HFFc6 (cell line): ENCODE measurements at regions not wholly inside any gene's neighbourhood (a gene's known extent, or its start where the extent isn't known, plus 50 kb on each side); places are given as distances from the start of the nearest gene placed in this dataset.

Experiments
- DNase-seq: peaks from one replicate; pipeline ENCODE4 v3.0.0-alpha.2; 2018
- H3K27ac Mint-ChIP-seq: 2 replicates; pipeline ENCODE4 v1.8.0; 2020; ENCODE audit warnings: mild to moderate bottlenecking, mixed read lengths
- H3K27me3 Mint-ChIP-seq: 2 replicates; pipeline ENCODE4 v1.8.0; 2021; ENCODE audit warnings: mild to moderate bottlenecking, moderate library complexity, mixed read lengths; ENCODE audit not compliant: insufficient read depth
- H3K36me3 Mint-ChIP-seq: 2 replicates; pipeline ENCODE4 v1.8.0; 2021; ENCODE audit warnings: low read depth, mixed read lengths
- H3K4me1 Mint-ChIP-seq: 2 replicates; pipeline ENCODE4 v1.8.0; 2020; ENCODE audit warnings: low read depth, mixed read lengths
- H3K4me3 Mint-ChIP-seq: 2 replicates; pipeline ENCODE4 v1.8.0; 2020; ENCODE audit warnings: mild to moderate bottlenecking, moderate library complexity, mixed read lengths
- H3K9me3 Mint-ChIP-seq: 2 replicates; pipeline ENCODE4 v1.8.0; 2020; ENCODE audit warnings: mild to moderate bottlenecking, mixed read lengths
- CTCF ChIP-seq: fragments of 200-600 bp; sonication (generic); IDR thresholded peaks from 2 replicates; pipeline ENCODE4 v1.5.0; 2021; ENCODE audit warnings: antibody characterized with exemption, mild to moderate bottlenecking

GRCh38 chr20:60237981-60238380 lies 279.8 kb downstream of the CDH26 start:
- Mint-ChIP-seq H3K27me3 (no peaks in the 10 kb centered on the region), H3K9me3 (no peaks in the 10 kb centered on the region), H3K36me3 (no peaks in the 10 kb centered on the region), H3K4me1 (peaks cover 59% of the 10 kb centered on the region), H3K27ac (no peak overlapping the region), H3K4me3 (no peak overlapping the region)
- DNase-seq, result no peak
- TF ChIP-seq CTCF, result no peak

GRCh38 chr20:60238992-60239660 lies 280.9 kb downstream of the CDH26 start:
- no peaks in the 10 kb centered on the region for H3K9me3 Mint-ChIP-seq
- peaks cover 61% of the 10 kb centered on the region for H3K4me1 Mint-ChIP-seq
- peaks cover 8% of the 10 kb centered on the region; the same call in 1 of the 2 replicates for H3K27me3 Mint-ChIP-seq
- H3K36me3 Mint-ChIP-seq, result no peaks in the 10 kb centered on the region
- TF ChIP-seq CTCF, result no peak
- no peak for DNase-seq
- no peak overlapping the region for H3K27ac Mint-ChIP-seq
- no peak overlapping the region for H3K4me3 Mint-ChIP-seq

- H3K27ac Mint-ChIP-seq, result no peak overlapping the region
- DNase-seq, result no peak
- H3K36me3 Mint-ChIP-seq, result no peaks in the 10 kb centered on the region
- H3K4me1 Mint-ChIP-seq, result peaks cover 69% of the 10 kb centered on the region
- no peak for TF ChIP-seq CTCF
- no peak overlapping the region for H3K4me3 Mint-ChIP-seq
- H3K27me3 Mint-ChIP-seq, result peaks cover 8% of the 10 kb centered on the region; the same call in 1 of the 2 replicates
- no peaks in the 10 kb centered on the region for H3K9me3 Mint-ChIP-seq
These were observed 281.7 kb downstream of the CDH26 start for GRCh38 chr20:60239956-60240355.

- no peak overlapping the region for H3K4me3 Mint-ChIP-seq
- H3K27ac Mint-ChIP-seq, result no peak overlapping the region
- H3K27me3 Mint-ChIP-seq, result peaks cover 8% of the 10 kb centered on the region; the same call in 1 of the 2 replicates
- no peak for DNase-seq
- H3K9me3 Mint-ChIP-seq, result no peaks in the 10 kb centered on the region
- H3K36me3 Mint-ChIP-seq, result no peaks in the 10 kb centered on the region
- peaks cover 73% of the 10 kb centered on the region for H3K4me1 Mint-ChIP-seq
- no peak for TF ChIP-seq CTCF
These were observed 282.2 kb downstream of the CDH26 start for GRCh38 chr20:60240415-60240814.

GRCh38 chr20:60240986-60241385 lies 282.8 kb downstream of the CDH26 start:
- Mint-ChIP-seq H3K4me3 (no peak overlapping the region), H3K27me3 (peaks cover 8% of the 10 kb centered on the region; the same call in 1 of the 2 replicates), H3K9me3 (no peaks in the 10 kb centered on the region), H3K36me3 (no peaks in the 10 kb centered on the region), H3K4me1 (peaks cover 73% of the 10 kb centered on the region), H3K27ac (no peak overlapping the region)
- no peak for DNase-seq
- no peak for TF ChIP-seq CTCF
